ENCODE measurements at regions not wholly inside any gene's neighbourhood (a gene's known extent, or its start where the extent isn't known, plus 50 kb on each side); places are given as distances from the start of the nearest gene placed in this dataset.

GRCh38 chr5:141778683-141779082 is 96.7 kb upstream of the ARAP3 start:
- no peak overlapping the region for H3K27ac ChIP-seq (ENCODE audit: low read depth)
- no peaks in the 10 kb centered on the region for H3K36me3 ChIP-seq (ENCODE audit: insufficient read depth)
- no peak overlapping the region for H3K4me2 ChIP-seq
- H3K79me2 ChIP-seq (replicated peaks; ENCODE audit: insufficient read depth) = no peaks in the 10 kb centered on the region
- H3K4me1 Mint-ChIP-seq = peaks cover 45% of the 10 kb centered on the region
- no peaks in the 10 kb centered on the region for H3K9me3 Mint-ChIP-seq
- ATAC-seq (no peak), DNase-seq (ENCODE audit: low spot score) (no peak)
- H3K36me3 Mint-ChIP-seq (ENCODE audit: low read depth) = no peaks in the 10 kb centered on the region
- no peaks in the 10 kb centered on the region for H3K9me2 ChIP-seq (ENCODE audit: insufficient read depth)
- no peak overlapping the region for H2AFZ ChIP-seq
- H3K4me1 ChIP-seq (ENCODE audit: insufficient read depth) = peaks cover 27% of the 10 kb centered on the region
- no peak overlapping the region; the same call in 2 of the 3 replicates for H3K4me3 Mint-ChIP-seq
- TF ChIP-seq ZNF462 (CRISPR knock-in tag; IDR thresholded peaks at IDR 0.05) = no peak
- no peak for TF ChIP-seq STAT1 (IDR thresholded peaks at IDR 0.05; ENCODE audit: unreplicated experiment)
- no peak for TF ChIP-seq EZH2phosphoT487 (IDR thresholded peaks at IDR 0.05; ENCODE audit: unreplicated experiment)
- no peak for TF ChIP-seq REST (IDR thresholded peaks at IDR 0.05; ENCODE audit: unreplicated experiment)
- no peak for TF ChIP-seq CREB1 (CRISPR knock-in tag; IDR thresholded peaks at IDR 0.05; ENCODE audit: low read depth)
- no peak for TF ChIP-seq ETS1 (IDR thresholded peaks at IDR 0.05)
- no peak for TF ChIP-seq ZNF331 (CRISPR knock-in tag; IDR thresholded peaks at IDR 0.05; ENCODE audit: low read depth)
- no peak for TF ChIP-seq EZH2 (IDR thresholded peaks at IDR 0.05; ENCODE audit: low read depth, unreplicated experiment)
- TF ChIP-seq NANOG (IDR thresholded peaks at IDR 0.05; ENCODE audit: borderline replicate concordance) = no peak
- TF ChIP-seq, protein P1, sequence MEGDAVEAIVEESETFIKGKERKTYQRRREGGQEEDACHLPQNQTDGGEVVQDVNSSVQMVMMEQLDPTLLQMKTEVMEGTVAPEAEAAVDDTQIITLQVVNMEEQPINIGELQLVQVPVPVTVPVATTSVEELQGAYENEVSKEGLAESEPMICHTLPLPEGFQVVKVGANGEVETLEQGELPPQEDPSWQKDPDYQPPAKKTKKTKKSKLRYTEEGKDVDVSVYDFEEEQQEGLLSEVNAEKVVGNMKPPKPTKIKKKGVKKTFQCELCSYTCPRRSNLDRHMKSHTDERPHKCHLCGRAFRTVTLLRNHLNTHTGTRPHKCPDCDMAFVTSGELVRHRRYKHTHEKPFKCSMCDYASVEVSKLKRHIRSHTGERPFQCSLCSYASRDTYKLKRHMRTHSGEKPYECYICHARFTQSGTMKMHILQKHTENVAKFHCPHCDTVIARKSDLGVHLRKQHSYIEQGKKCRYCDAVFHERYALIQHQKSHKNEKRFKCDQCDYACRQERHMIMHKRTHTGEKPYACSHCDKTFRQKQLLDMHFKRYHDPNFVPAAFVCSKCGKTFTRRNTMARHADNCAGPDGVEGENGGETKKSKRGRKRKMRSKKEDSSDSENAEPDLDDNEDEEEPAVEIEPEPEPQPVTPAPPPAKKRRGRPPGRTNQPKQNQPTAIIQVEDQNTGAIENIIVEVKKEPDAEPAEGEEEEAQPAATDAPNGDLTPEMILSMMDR (conservative IDR thresholded peaks at IDR 0.05; ENCODE audit: low read depth in 2 of 2) = no peak
- no peak for TF ChIP-seq JUNB (IDR thresholded peaks at IDR 0.05; ENCODE audit: unreplicated experiment)
- no peak for TF ChIP-seq ZNF114 (CRISPR knock-in tag; IDR thresholded peaks at IDR 0.05)
- no peak for TF ChIP-seq POLR2AphosphoS5 (IDR thresholded peaks at IDR 0.05; ENCODE audit: low read depth)
- no peaks in the 10 kb centered on the region for H4K20me1 ChIP-seq (replicated peaks; ENCODE audit: insufficient read depth)
- H3K27me3 ChIP-seq (ENCODE audit: insufficient read depth) = no peaks in the 10 kb centered on the region
- H3K27me3 Mint-ChIP-seq (ENCODE audit: insufficient read depth, low read depth, poor library complexity) = peaks cover 12% of the 10 kb centered on the region
- H3K4me3 ChIP-seq = no peak overlapping the region
- no peak overlapping the region; the same call in 1 of the 2 replicates for H3K27ac Mint-ChIP-seq
- H3F3A ChIP-seq (replicated peaks; ENCODE audit: low read depth) = 0 out of 2 replicates have a peak, but pooled peaks cover 3% of the 10 kb centered on the region

Data from GM23338 (cell line).